Smooth muscle cell (in vitro differentiated cells): ENCODE measurements at regions not wholly inside any gene's neighbourhood (a gene's known extent, or its start where the extent isn't known, plus 50 kb on each side); places are given as distances from the start of the nearest gene placed in this dataset.

Experiments used
- DNase-seq: peaks from one replicate; lab custom pipeline; 2025; ENCODE audit not compliant: unreplicated experiment; lab: John Stamatoyannopoulos, UW
- H2AFZ ChIP-seq: fragments of 200-600 bp; sonication (generic); 2 replicates; pipeline ENCODE4 v1.6.0; 2016; ENCODE audit warnings: antibody characterized with exemption, low read depth, mild to moderate bottlenecking
- H3F3A ChIP-seq: fragments of 200-600 bp; sonication (generic); 2 replicates; pipeline ENCODE4 v1.6.0; 2017; ENCODE audit warnings: antibody characterized with exemption, low read depth
- H3K27ac ChIP-seq: fragments of 200-600 bp; sonication (generic); 2 replicates; pipeline ENCODE4 v1.5.1; 2016; ENCODE audit warnings: low read depth, mild to moderate bottlenecking
- H3K27me3 ChIP-seq: fragments of 200-600 bp; sonication (generic); 2 replicates; pipeline ENCODE4 v1.6.1; 2016; ENCODE audit warnings: low read depth, mild to moderate bottlenecking
- H3K36me3 ChIP-seq: fragments of 200-600 bp; sonication (generic); 2 replicates; pipeline ENCODE4 v1.5.1; 2016; ENCODE audit warnings: low read depth
- H3K4me1 ChIP-seq: fragments of 200-600 bp; sonication (generic); 2 replicates; pipeline ENCODE4 v1.5.1; 2016; ENCODE audit warnings: low read depth
- H3K4me2 ChIP-seq: fragments of 200-600 bp; sonication (generic); 2 replicates; pipeline ENCODE4 v1.6.0; 2016; ENCODE audit warnings: mild to moderate bottlenecking
- H3K4me3 ChIP-seq: fragments of 200-600 bp; sonication (generic); 2 replicates; pipeline ENCODE4 v1.5.1; 2016; ENCODE audit warnings: mild to moderate bottlenecking
- H3K79me2 ChIP-seq: fragments of 200-600 bp; sonication (generic); 2 replicates; pipeline ENCODE4 v1.6.0; 2016; ENCODE audit warnings: low read depth, mild to moderate bottlenecking
- H3K9ac ChIP-seq: fragments of 200-600 bp; sonication (generic); 2 replicates; pipeline ENCODE4 v1.6.0; 2016; ENCODE audit warnings: low read depth
- H3K9me3 ChIP-seq: fragments of 200-600 bp; sonication (generic); replicated peaks from 2 replicates; pipeline ENCODE4 v1.5.1; 2016; ENCODE audit warnings: low read depth
- H4K20me1 ChIP-seq: fragments of 200-600 bp; sonication (generic); 2 replicates; pipeline ENCODE4 v1.6.0; 2016; ENCODE audit warnings: low read depth
- WGBS: methylation state at CpG from one replicate; pipeline ENCODE4 v1.1.7; 2016; ENCODE audit warnings: low lambda C conversion rate; 5-methylcytosine and 5-hydroxymethylcytosine counted together
- TF ChIP-seq, protein P1 (sequence below): fragments of 200-600 bp; sonication (generic); IDR thresholded peaks from 2 replicates; pipeline ENCODE4 v1.5.1; 2017; ENCODE audit warnings: borderline replicate concordance, mild to moderate bottlenecking, antibody characterized with exemption; ENCODE audit not compliant: insufficient read depth, poor library complexity, severe bottlenecking

DNA sequence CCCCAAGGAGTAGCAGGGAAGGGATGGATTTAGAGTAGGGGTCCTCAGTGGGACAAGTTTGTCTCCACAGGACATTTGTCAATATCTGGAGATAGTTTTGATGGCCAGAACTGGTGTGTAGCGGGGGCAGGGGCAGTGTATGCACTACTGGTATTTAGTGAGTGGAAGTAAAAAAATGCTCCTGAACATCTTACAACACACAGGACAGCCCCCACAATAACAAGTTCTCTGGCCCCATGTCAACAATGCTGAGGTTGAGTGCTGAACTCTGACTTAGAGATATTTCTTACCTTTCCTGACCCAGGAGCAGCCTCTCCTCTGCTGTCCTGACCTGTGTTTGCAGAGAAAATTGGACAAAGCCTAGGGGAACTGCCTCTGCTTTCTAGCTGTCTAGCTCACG, 365.8 kb downstream of the HAPSTR1 start:
- Histone ChIP-seq H2AFZ (no peak overlapping the region), H3K27me3 (peaks cover 25% of the 10 kb centered on the region), H3K4me3 (no peak overlapping the region), H3K4me1 (no peaks in the 10 kb centered on the region), H3K27ac (no peak overlapping the region), H3F3A (no peaks in the 10 kb centered on the region), H3K9ac (no peak overlapping the region), H3K4me2 (no peak overlapping the region), H3K36me3 (no peaks in the 10 kb centered on the region), H3K9me3 (no peaks in the 10 kb centered on the region), H4K20me1 (no peaks in the 10 kb centered on the region), H3K79me2 (no peaks in the 10 kb centered on the region)
- TF ChIP-seq, protein P1, sequence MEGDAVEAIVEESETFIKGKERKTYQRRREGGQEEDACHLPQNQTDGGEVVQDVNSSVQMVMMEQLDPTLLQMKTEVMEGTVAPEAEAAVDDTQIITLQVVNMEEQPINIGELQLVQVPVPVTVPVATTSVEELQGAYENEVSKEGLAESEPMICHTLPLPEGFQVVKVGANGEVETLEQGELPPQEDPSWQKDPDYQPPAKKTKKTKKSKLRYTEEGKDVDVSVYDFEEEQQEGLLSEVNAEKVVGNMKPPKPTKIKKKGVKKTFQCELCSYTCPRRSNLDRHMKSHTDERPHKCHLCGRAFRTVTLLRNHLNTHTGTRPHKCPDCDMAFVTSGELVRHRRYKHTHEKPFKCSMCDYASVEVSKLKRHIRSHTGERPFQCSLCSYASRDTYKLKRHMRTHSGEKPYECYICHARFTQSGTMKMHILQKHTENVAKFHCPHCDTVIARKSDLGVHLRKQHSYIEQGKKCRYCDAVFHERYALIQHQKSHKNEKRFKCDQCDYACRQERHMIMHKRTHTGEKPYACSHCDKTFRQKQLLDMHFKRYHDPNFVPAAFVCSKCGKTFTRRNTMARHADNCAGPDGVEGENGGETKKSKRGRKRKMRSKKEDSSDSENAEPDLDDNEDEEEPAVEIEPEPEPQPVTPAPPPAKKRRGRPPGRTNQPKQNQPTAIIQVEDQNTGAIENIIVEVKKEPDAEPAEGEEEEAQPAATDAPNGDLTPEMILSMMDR: no peak
- 95% methylated on average over 2 of the region's 2 CpGs for WGBS
- DNase-seq: no peak

DNA sequence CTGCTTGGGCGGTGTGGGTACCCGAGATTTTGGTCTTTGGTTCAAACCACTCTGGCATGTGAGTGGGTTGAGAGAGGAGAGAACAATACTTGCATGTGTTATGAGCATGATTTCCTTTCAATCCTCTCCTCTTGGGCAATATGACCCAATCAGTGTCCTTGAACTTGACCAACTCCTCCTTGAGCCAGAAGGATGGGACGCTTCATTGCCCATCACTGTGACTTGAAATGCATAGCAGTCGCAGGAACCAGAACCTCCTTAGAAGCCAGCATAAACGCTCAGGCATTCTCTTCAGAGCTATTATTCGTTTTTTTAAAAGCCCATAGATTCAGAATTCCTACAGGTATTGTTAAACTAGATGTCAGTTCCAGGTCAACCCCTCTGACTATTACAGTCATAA, 367.4 kb downstream of the HAPSTR1 start:
- TF ChIP-seq, protein P1: no peak
- no peak overlapping the region for H3K4me2 ChIP-seq
- H3K36me3 ChIP-seq: no peaks in the 10 kb centered on the region
- H2AFZ ChIP-seq: no peak overlapping the region
- no peaks in the 10 kb centered on the region for H3K79me2 ChIP-seq
- peaks cover 25% of the 10 kb centered on the region for H3K27me3 ChIP-seq
- H3K4me3 ChIP-seq: no peak overlapping the region
- H3K9ac ChIP-seq: no peak overlapping the region
- H3K27ac ChIP-seq: no peak overlapping the region
- no peak for DNase-seq
- H4K20me1 ChIP-seq: no peaks in the 10 kb centered on the region
- H3K4me1 ChIP-seq: no peaks in the 10 kb centered on the region
- WGBS: 94% methylated on average over 6 of the region's 6 CpGs
- H3F3A ChIP-seq: no peaks in the 10 kb centered on the region
- no peaks in the 10 kb centered on the region for H3K9me3 ChIP-seq

DNA sequence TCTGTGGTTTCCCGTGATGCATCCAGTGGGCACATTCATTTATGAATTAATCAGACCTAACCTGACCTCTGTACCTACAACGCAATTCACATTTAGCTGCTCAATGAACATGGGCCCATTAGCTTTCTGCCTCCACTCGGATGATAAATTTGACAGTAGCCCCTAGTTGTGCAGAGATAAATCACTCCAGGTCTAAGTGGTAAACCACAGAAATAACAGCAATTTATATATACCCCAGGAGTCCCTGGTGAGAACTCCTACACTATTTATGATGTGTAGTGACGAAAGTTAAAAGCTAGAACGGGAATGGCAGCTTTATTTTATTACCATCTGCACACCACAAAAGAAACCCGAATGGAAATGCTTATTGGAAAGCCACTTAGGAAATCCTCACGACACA, 371.5 kb downstream of the HAPSTR1 start:
- H4K20me1 ChIP-seq: no peaks in the 10 kb centered on the region
- no peak for DNase-seq
- no peak overlapping the region for H3K9ac ChIP-seq
- H3F3A ChIP-seq: no peaks in the 10 kb centered on the region
- no peaks in the 10 kb centered on the region for H3K9me3 ChIP-seq
- H3K4me1 ChIP-seq: no peaks in the 10 kb centered on the region
- peaks cover 25% of the 10 kb centered on the region for H3K27me3 ChIP-seq
- H3K36me3 ChIP-seq: no peaks in the 10 kb centered on the region
- H3K27ac ChIP-seq: no peak overlapping the region
- no peak overlapping the region for H2AFZ ChIP-seq
- no peaks in the 10 kb centered on the region for H3K79me2 ChIP-seq
- no peak overlapping the region for H3K4me2 ChIP-seq
- no peak overlapping the region for H3K4me3 ChIP-seq
- WGBS: 70% methylated on average over 7 of the region's 7 CpGs
- TF ChIP-seq, protein P1: no peak

DNA sequence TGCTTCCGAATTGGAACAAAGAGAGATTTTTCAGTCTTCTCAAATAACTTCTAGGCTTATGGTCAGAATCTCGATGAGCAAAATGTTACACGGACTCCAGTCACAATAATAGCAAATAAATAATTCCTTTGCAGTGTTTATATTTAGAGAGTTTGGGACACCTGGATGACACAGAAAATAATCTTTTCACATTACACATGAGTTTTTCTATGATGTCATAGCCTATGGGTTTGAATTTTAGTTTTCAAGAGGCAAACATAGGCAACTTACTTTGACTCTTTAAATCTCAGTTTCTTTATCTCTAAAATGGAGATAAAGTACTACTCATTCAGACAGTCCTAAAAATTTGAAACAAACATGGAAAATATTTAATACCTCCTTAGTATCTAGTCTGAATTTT, 372.0 kb downstream of the HAPSTR1 start:
- TF ChIP-seq, protein P1: no peak
- no peaks in the 10 kb centered on the region for H3K79me2 ChIP-seq
- no peak overlapping the region for H3K4me3 ChIP-seq
- H3K36me3 ChIP-seq: no peaks in the 10 kb centered on the region
- peaks cover 25% of the 10 kb centered on the region for H3K27me3 ChIP-seq
- H4K20me1 ChIP-seq: no peaks in the 10 kb centered on the region
- H3K4me1 ChIP-seq: no peaks in the 10 kb centered on the region
- no peaks in the 10 kb centered on the region for H3F3A ChIP-seq
- 95% methylated on average over 3 of the region's 3 CpGs for WGBS
- no peak overlapping the region for H3K4me2 ChIP-seq
- H3K27ac ChIP-seq: no peak overlapping the region
- H3K9ac ChIP-seq: no peak overlapping the region
- DNase-seq: no peak
- H3K9me3 ChIP-seq: no peaks in the 10 kb centered on the region
- H2AFZ ChIP-seq: no peak overlapping the region
